ENCODE measurements at regions not wholly inside any gene's neighbourhood (a gene's known extent, or its start where the extent isn't known, plus 50 kb on each side); places are given as distances from the start of the nearest gene placed in this dataset.

GRCh38 chr11:110827276-110827675 lies 115.0 kb upstream of the ARHGAP20 start:
- no peak for TF ChIP-seq CTCF (IDR thresholded peaks at IDR 0.05; ENCODE audit: low read length)
- TF ChIP-seq EZH2phosphoT487 (IDR thresholded peaks at IDR 0.05; ENCODE audit: low read length), result no peak

All from MM.1S (cell line).